Neuron (in vitro differentiated cells): ENCODE measurements at regions not wholly inside any gene's neighbourhood (a gene's known extent, or its start where the extent isn't known, plus 50 kb on each side); places are given as distances from the start of the nearest gene placed in this dataset.

ENCODE experiments used
- H2AFZ ChIP-seq: one replicate; pipeline ENCODE4 v1.6.1; 2013; ENCODE audit warnings: low read depth, mild to moderate bottlenecking, inconsistent platforms, low read length, moderate library complexity
- H3K27me3 ChIP-seq: one replicate; pipeline ENCODE4 v1.6.1; 2013; ENCODE audit warnings: low read length; ENCODE audit not compliant: insufficient read depth
- H3K36me3 ChIP-seq: one replicate; pipeline ENCODE4 v1.6.1; 2013; ENCODE audit warnings: low read length; ENCODE audit not compliant: insufficient read depth
- H3K4me1 ChIP-seq: one replicate; pipeline ENCODE4 v1.6.1; 2013; ENCODE audit warnings: low read length; ENCODE audit not compliant: insufficient read depth
- H3K4me3 ChIP-seq: 2 replicates; pipeline ENCODE4 v1.5.1; 2013; ENCODE audit warnings: mild to moderate bottlenecking, low read length, moderate library complexity
- H3K9me3 ChIP-seq: one replicate; pipeline ENCODE4 v1.6.1; 2013; ENCODE audit warnings: low read length

GRCh38 chr11:29281271-29281777 is 735.5 kb downstream of the KCNA4 start:
- Histone ChIP-seq H3K9me3 (no peaks in the 10 kb centered on the region), H2AFZ (no peak overlapping the region), H3K4me1 (no peaks in the 10 kb centered on the region), H3K4me3 (no peak overlapping the region), H3K36me3 (no peaks in the 10 kb centered on the region), H3K27me3 (no peaks in the 10 kb centered on the region)

GRCh38 chr11:29280452-29280851 is 736.4 kb downstream of the KCNA4 start:
- Histone ChIP-seq H3K4me3 (no peak overlapping the region), H3K4me1 (no peaks in the 10 kb centered on the region), H3K9me3 (no peaks in the 10 kb centered on the region), H2AFZ (no peak overlapping the region), H3K27me3 (no peaks in the 10 kb centered on the region), H3K36me3 (no peaks in the 10 kb centered on the region)

DNA sequence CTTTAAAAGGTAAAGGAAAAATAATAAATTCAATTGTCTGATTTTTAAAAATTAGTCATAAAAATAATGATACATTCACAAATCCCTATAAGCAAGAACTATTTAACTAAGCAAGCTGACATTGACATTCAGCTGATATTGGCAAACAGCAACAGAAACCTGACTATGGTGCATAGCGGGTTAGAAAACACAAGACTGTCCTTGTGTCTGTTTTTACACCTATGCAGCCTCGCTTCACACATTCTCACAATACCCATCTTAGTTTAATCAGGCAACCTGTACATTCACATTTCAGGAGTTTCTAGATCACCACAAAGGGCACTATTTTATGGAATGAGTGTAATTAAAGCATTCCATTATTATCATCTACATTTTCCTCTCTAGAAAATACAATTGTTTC is 737.1 kb downstream of the KCNA4 start:
- no peaks in the 10 kb centered on the region for H3K9me3 ChIP-seq
- H3K4me3 ChIP-seq: no peak overlapping the region
- H3K4me1 ChIP-seq: no peaks in the 10 kb centered on the region
- no peak overlapping the region for H2AFZ ChIP-seq
- H3K36me3 ChIP-seq: no peaks in the 10 kb centered on the region
- no peaks in the 10 kb centered on the region for H3K27me3 ChIP-seq

- Histone ChIP-seq H3K4me1 (no peaks in the 10 kb centered on the region), H3K9me3 (no peaks in the 10 kb centered on the region), H3K4me3 (no peak overlapping the region), H2AFZ (no peak overlapping the region), H3K27me3 (no peaks in the 10 kb centered on the region), H3K36me3 (no peaks in the 10 kb centered on the region)
Observed at GRCh38 chr11:29272019-29272654, 744.7 kb downstream of the KCNA4 start.

DNA sequence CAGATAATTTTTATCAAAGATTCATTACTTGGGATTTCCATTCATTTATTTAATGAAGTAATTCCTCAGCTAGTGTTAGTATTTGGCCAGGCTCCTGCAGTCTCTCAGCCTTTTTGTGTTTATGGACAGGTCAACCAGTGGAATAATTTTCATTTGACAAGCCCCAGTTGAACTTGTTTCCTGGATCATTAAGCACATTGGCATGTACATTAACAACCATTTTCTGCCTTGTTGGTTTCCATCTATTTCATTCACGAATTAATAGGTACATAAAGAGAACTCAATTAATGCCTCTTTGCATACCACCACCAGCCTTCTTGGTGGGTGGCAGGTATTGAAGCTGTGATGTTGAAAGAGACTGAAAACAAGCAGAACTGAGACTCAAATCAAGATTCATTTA is 745.2 kb downstream of the KCNA4 start:
- Histone ChIP-seq H3K4me1 (no peaks in the 10 kb centered on the region), H2AFZ (no peak overlapping the region), H3K4me3 (no peak overlapping the region)

DNA sequence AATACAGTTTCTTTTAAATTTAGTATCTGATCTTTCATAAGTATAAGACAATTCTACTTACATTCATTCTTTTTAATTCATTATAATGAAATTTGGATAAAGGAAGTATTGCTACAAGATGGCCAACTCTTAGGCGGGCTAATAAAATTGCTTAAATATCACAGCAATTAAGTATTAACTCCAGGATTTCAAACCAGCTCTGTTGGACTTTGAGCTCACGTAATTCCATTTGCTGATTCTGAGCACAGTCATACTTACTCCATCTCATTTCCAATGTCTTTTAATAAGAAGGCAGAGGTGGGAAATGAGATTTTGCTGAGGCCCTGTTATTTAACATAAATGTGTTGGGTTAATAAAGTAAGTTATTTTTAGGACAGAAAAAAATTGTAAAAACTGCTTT is 748.1 kb downstream of the KCNA4 start:
- Histone ChIP-seq H3K4me3 (no peak overlapping the region), H3K27me3 (no peaks in the 10 kb centered on the region), H3K36me3 (no peaks in the 10 kb centered on the region), H3K4me1 (no peaks in the 10 kb centered on the region), H2AFZ (no peak overlapping the region), H3K9me3 (no peaks in the 10 kb centered on the region)

More for the DNA sequence above, 745.2 kb downstream of the KCNA4 start:
- no peaks in the 10 kb centered on the region for H3K36me3 ChIP-seq
- no peaks in the 10 kb centered on the region for H3K27me3 ChIP-seq
- H3K9me3 ChIP-seq: no peaks in the 10 kb centered on the region

- no peak overlapping the region for H2AFZ ChIP-seq
- no peaks in the 10 kb centered on the region for H3K4me1 ChIP-seq
- H3K9me3 ChIP-seq: no peaks in the 10 kb centered on the region
- H3K36me3 ChIP-seq: no peaks in the 10 kb centered on the region
- no peak overlapping the region for H3K4me3 ChIP-seq
- H3K27me3 ChIP-seq: no peaks in the 10 kb centered on the region
Observed at GRCh38 chr11:29265792-29266191, 751.0 kb downstream of the KCNA4 start.

DNA sequence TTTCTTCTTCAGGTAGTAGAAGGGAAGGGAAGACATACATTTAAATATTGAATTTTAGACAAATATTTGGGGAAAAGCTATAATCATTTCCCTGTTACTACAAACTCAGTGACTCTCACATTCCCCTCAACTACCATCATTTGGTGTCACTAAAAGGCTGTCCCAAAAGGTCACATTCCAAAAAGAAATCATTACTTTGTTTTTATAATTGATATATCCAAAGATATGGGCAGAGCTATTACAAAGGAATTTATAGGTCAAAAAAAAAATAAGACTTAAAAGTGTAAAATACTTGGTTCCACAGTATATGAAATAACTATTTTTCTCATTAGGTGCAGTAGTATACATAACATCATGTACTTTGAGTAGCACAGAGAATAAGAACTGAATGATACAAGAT is 751.4 kb downstream of the KCNA4 start:
- no peaks in the 10 kb centered on the region for H3K9me3 ChIP-seq
- H3K36me3 ChIP-seq: no peaks in the 10 kb centered on the region
- no peaks in the 10 kb centered on the region for H3K27me3 ChIP-seq
- no peaks in the 10 kb centered on the region for H3K4me1 ChIP-seq
- no peak overlapping the region for H3K4me3 ChIP-seq
- H2AFZ ChIP-seq: no peak overlapping the region

GRCh38 chr11:29263971-29264682 is 752.7 kb downstream of the KCNA4 start:
- Histone ChIP-seq H3K9me3 (no peaks in the 10 kb centered on the region), H3K4me3 (no peak overlapping the region)

GRCh38 chr11:29261831-29262230 is 755.0 kb downstream of the KCNA4 start:
- Histone ChIP-seq H2AFZ (no peak overlapping the region), H3K4me1 (no peaks in the 10 kb centered on the region), H3K4me3 (no peak overlapping the region), H3K9me3 (no peaks in the 10 kb centered on the region), H3K36me3 (no peaks in the 10 kb centered on the region), H3K27me3 (no peaks in the 10 kb centered on the region)

More at GRCh38 chr11:29263971-29264682, 752.7 kb downstream of the KCNA4 start:
- H3K27me3 ChIP-seq: no peaks in the 10 kb centered on the region
- no peaks in the 10 kb centered on the region for H3K4me1 ChIP-seq
- H2AFZ ChIP-seq: no peak overlapping the region
- no peaks in the 10 kb centered on the region for H3K36me3 ChIP-seq

DNA sequence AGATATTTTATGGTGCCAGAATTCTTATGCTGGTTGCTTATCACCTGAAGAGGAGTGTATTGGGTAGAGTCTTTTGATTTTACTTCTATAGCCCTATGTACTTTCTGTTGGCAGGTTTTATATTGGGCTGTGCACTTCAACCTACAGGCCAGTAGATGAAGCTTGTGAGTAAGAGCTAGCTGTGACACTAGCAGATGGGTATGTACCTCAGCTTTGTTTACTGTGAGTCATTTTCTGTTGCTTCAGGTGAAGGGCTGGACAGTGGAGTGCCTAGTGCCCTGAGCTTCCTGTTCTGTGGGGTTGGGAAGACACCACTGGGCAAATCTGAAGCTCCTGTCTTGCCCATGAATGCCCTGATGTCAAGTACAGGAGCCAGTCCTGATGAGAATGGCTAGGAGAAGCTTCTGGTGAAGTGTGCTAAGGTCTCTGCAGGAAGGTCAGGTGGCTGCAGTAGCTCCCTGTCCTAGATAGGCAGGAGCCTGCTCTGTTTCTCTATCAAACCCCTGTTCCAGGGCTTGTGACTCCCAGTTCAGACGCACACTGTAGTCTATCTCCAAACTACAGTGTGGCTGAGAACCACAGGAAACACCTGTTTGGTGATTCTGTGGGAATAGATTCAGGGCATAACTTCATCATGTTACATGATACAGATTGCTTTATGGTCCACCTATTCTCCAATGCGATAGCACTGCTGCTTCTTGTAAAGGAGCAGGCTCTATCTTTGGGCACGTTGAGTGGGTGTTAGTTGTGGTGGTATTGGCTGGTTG is 755.7 kb downstream of the KCNA4 start:
- H3K27me3 ChIP-seq: no peaks in the 10 kb centered on the region
- H3K9me3 ChIP-seq: no peaks in the 10 kb centered on the region
- H3K36me3 ChIP-seq: no peaks in the 10 kb centered on the region
- no peaks in the 10 kb centered on the region for H3K4me1 ChIP-seq
- H2AFZ ChIP-seq: no peak overlapping the region
- no peak overlapping the region for H3K4me3 ChIP-seq

DNA sequence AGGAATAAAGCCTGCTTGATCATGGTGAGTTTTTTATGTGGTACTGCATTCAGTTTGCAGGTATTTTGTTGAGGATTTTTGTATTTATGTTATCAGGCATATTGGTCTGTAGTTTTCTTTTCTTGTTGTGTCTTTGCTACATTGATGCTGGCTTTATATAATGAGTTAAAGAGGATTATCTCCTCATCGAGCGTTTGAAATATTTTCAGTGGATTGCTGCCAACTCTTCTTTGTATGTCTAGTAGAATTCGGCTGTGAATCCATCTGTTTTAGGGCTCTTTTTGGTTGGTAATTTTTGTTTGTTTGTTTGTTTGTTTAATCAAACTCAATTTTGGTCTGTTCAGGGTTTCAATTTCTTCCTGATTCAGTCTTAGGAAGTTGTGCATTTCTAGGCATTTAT is 758.4 kb downstream of the KCNA4 start:
- Histone ChIP-seq H3K9me3 (no peaks in the 10 kb centered on the region), H3K27me3 (no peaks in the 10 kb centered on the region), H3K4me1 (no peaks in the 10 kb centered on the region), H3K4me3 (no peak overlapping the region), H3K36me3 (no peaks in the 10 kb centered on the region), H2AFZ (no peak overlapping the region)

GRCh38 chr11:29256580-29256979 is 760.2 kb downstream of the KCNA4 start:
- Histone ChIP-seq H3K36me3 (no peaks in the 10 kb centered on the region), H3K4me3 (no peak overlapping the region), H2AFZ (no peak overlapping the region), H3K9me3 (no peaks in the 10 kb centered on the region), H3K4me1 (no peaks in the 10 kb centered on the region), H3K27me3 (no peaks in the 10 kb centered on the region)
